K562 (cell line): ENCODE measurements at regions not wholly inside any gene's neighbourhood (a gene's known extent, or its start where the extent isn't known, plus 50 kb on each side); places are given as distances from the start of the nearest gene placed in this dataset.

Experiments
- ATAC-seq: fragments of 200-7000 bp; cut with Tn5 transposase; 3 replicates; pipeline ENCODE4 v1.9.1; 2020; ENCODE audit warnings: moderate library complexity
- BruUV-seq: library from RNA; stranded (reverse); fragments of 400-500 nt; replicated peaks from 2 replicates; lab custom pipeline; 2021; lab: Mats Ljungman, UMichigan
- CTCF ChIA-PET: fragments of 300-600 bp; formaldehyde crosslinking; extraction: SDS; loops from one replicate; lab custom pipeline; 2021; ENCODE audit warnings: low intra/inter-chr PET ratio; lab: Yijun Ruan, JAX
- POLR2A ChIA-PET: fragments of 300-600, 350-650 bp; sonication (Branson Sonifier 250); formaldehyde crosslinking; extraction: SDS; loops from one replicate; lab custom pipeline; 2021; ENCODE audit warnings: antibody characterized with exemption, inconsistent platforms; lab: Yijun Ruan, JAX
- DNase-seq, 4 experiments: peaks; one replicate each; pipeline versions ENCODE4 v3.0.0 to v3.0.0-alpha.2; 2011 to 2018; ENCODE audit warnings: low spot score in 3 of 4, mixed read lengths in 3 of 4; ENCODE audit errors: extremely low read depth in 1 of 4
- FAIRE-seq: peaks from 2 replicates; lab custom pipeline; 2011; peaks lifted over from hg19 to GRCh38; lab: Jason Lieb, UNC
- H2AFZ ChIP-seq: 2 replicates; pipeline ENCODE4 v1.6.0; 2011; ENCODE audit warnings: low read depth, low read length, control low read depth, inconsistent platforms
- H3K27ac ChIP-seq: fragments of 200-600 bp; 3 replicates; pipeline ENCODE4 v1.8.0; 2011; ENCODE audit warnings: low read depth, mild to moderate bottlenecking, control low read depth, inconsistent platforms, low read length, moderate library complexity, mixed read lengths; ENCODE audit errors: extremely low read depth
- H3K27me3 ChIP-seq, 2 experiments: fragments of 300-600 bp in 1 of 2; 2 replicates in 1 of 2; 3 replicates in 1 of 2; pipeline versions ENCODE4 v1.6.0 to v1.8.0; 2011; ENCODE audit warnings: inconsistent platforms in 2 of 2, low read length in 2 of 2, mild to moderate bottlenecking in 1 of 2, mixed read lengths in 1 of 2, moderate library complexity in 1 of 2; ENCODE audit not compliant: control insufficient read depth in 2 of 2, insufficient read depth in 2 of 2
- H3K36me3 ChIP-seq: fragments of 300-600 bp; 3 replicates; pipeline ENCODE4 v1.8.0; 2011; ENCODE audit warnings: mild to moderate bottlenecking, low read length, inconsistent platforms; ENCODE audit not compliant: control insufficient read depth, insufficient read depth
- H3K4me1 ChIP-seq, 2 experiments: fragments of 200-600 bp in 1 of 2; replicated peaks in 1 of 2; 2 replicates in 1 of 2; 3 replicates in 1 of 2; pipeline versions ENCODE4 v1.5.1 to v1.8.0; 2011; ENCODE audit warnings: inconsistent platforms in 2 of 2, low read length in 2 of 2, mild to moderate bottlenecking in 1 of 2, mixed read lengths in 1 of 2, moderate library complexity in 1 of 2; ENCODE audit not compliant: control insufficient read depth in 2 of 2, insufficient read depth in 2 of 2
- H3K4me2 ChIP-seq: 2 replicates; pipeline ENCODE4 v1.6.1; 2011; ENCODE audit warnings: low read length, control low read depth, inconsistent platforms, mixed read lengths; ENCODE audit not compliant: insufficient read depth
- H3K4me3 ChIP-seq: fragments of 200-600 bp; sonication (generic), shearing (Covaris generic); 2 replicates; pipeline ENCODE4 v1.5.1; 2016; ENCODE audit warnings: control low read depth, inconsistent platforms
- H3K79me2 ChIP-seq: fragments of 200-600 bp; 3 replicates; pipeline ENCODE4 v1.8.0; 2011; ENCODE audit warnings: low read length, inconsistent platforms; ENCODE audit not compliant: control insufficient read depth, insufficient read depth
- H3K9ac ChIP-seq, 2 experiments: 2 replicates each; pipeline versions ENCODE4 v1.6.0 to v1.6.1; 2011; ENCODE audit warnings: low read depth in 2 of 2, low read length in 2 of 2, control low read depth in 1 of 2, inconsistent platforms in 1 of 2, mild to moderate bottlenecking in 1 of 2, mixed read lengths in 1 of 2; ENCODE audit not compliant: insufficient read depth in 1 of 2
- H3K9me1 ChIP-seq: one replicate; pipeline ENCODE4 v1.6.0; 2011; ENCODE audit warnings: inconsistent platforms, mild to moderate bottlenecking, low read length, moderate library complexity; ENCODE audit not compliant: control insufficient read depth, insufficient read depth
- H3K9me3 ChIP-seq: replicated peaks from 2 replicates; pipeline ENCODE4 v1.5.1; 2011; ENCODE audit warnings: low read depth, low read length, inconsistent platforms; ENCODE audit not compliant: control insufficient read depth, insufficient read depth
- H4K20me1 ChIP-seq: replicated peaks from 2 replicates; pipeline ENCODE4 v1.6.1; 2011; ENCODE audit warnings: low read length, inconsistent platforms, mixed read lengths; ENCODE audit not compliant: control insufficient read depth, insufficient read depth
- MAZ ChIP-seq, 2 experiments: fragments of 450-650 bp in 1 of 2; sonication (generic) in 1 of 2; formaldehyde crosslinking; IDR thresholded peaks in 1 of 2; conservative IDR thresholded peaks in 1 of 2; 2 replicates each; pipeline versions ENCODE4 v1.4.0 to v1.5.0; 2020; ENCODE audit warnings: mild to moderate bottlenecking in 1 of 2, missing genetic modification reagents in 1 of 2
- USF2 ChIP-seq: sonication (generic); formaldehyde crosslinking; IDR thresholded peaks from 2 replicates; pipeline ENCODE4 v1.5.0; 2020; ENCODE audit warnings: missing genetic modification reagents
- ZNF24 ChIP-seq: fragments of 450-650 bp; IDR thresholded peaks from 2 replicates; pipeline ENCODE4 v1.6.1; 2016
- ZZZ3 ChIP-seq: fragments of 450-650 bp; IDR thresholded peaks from 2 replicates; pipeline ENCODE4 v1.6.1; 2016; ENCODE audit warnings: antibody characterized with exemption, mild to moderate bottlenecking, moderate library complexity
- WGBS: fragments of 100-300 bp; shearing (Covaris generic); methylation state at CpG from one replicate; pipeline ENCODE4 v1.1.6; 2016; ENCODE audit warnings: low coverage, mixed read lengths; ENCODE audit not compliant: insufficient coverage; ENCODE audit errors: missing lambda C conversion rate; 5-methylcytosine and 5-hydroxymethylcytosine counted together
- in situ Hi-C: fragments of 300-500 bp; cut with MboI; formaldehyde crosslinking; loops from 4 replicates; pipeline ENCODE4 v1.15.0; 2018; ENCODE audit warnings: inconsistent platforms, mixed read lengths
- intact Hi-C: fragments of 100-400 bp; cut with micrococcal nuclease; formaldehyde crosslinking; loops from 2 replicates; pipeline ENCODE4 v1.14.2; 2022
- TF ChIP-seq, protein P1 (sequence below), 2 experiments: fragments of 450-650 bp in 1 of 2; sonication (generic) in 1 of 2; formaldehyde crosslinking in 1 of 2; IDR thresholded peaks in 1 of 2; conservative IDR thresholded peaks in 1 of 2; 2 replicates each; pipeline versions ENCODE4 v1.6.1 to v1.8.1; 2016 to 2023; ENCODE audit warnings: mild to moderate bottlenecking in 2 of 2, moderate library complexity in 2 of 2, inconsistent platforms in 1 of 2, missing genetic modification reagents in 1 of 2

- no peaks in the 10 kb centered on the region; the same call in 1 of the 2 replicates for H4K20me1 ChIP-seq
- POLR2A ChIA-PET, result interaction anchor here (0.6 kb wide), 1 partner anchor 10 kb away, joined by 4 read pairs; no protein-coding TSS in a partner anchor
- no peak overlapping the region for H3K4me3 ChIP-seq
- WGBS, result 0% methylated on average over 1 of the region's 1 CpG
- H2AFZ ChIP-seq, result no peak overlapping the region
- no peak for DNase-seq
- H3K9ac ChIP-seq, result no peak overlapping the region
- no peak overlapping the region for H3K4me2 ChIP-seq
- ATAC-seq, result no peak
- intact Hi-C loops (no loop called here), in situ Hi-C loops (no loop called here)
- no peaks in the 10 kb centered on the region for H3K4me1 ChIP-seq
- no peaks in the 10 kb centered on the region for H3K79me2 ChIP-seq
- FAIRE-seq, result no peak
- H3K9me1 ChIP-seq, result no peaks in the 10 kb centered on the region
- CTCF ChIA-PET, result no interaction called here
- H3K36me3 ChIP-seq, result no peaks in the 10 kb centered on the region
- no peaks in the 10 kb centered on the region for H3K9me3 ChIP-seq
- H3K27me3 ChIP-seq, result peaks cover 11 to 27% of the 10 kb centered on the region in 2 experiments; a peak in 4 of 5 replicates
- TF ChIP-seq, protein P1, sequence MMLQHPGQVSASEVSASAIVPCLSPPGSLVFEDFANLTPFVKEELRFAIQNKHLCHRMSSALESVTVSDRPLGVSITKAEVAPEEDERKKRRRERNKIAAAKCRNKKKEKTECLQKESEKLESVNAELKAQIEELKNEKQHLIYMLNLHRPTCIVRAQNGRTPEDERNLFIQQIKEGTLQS (IDR thresholded peaks at IDR 0.05), result no peak
- TF ChIP-seq, protein P1 (CRISPR knock-in tag; conservative IDR thresholded peaks at IDR 0.05), result no peak
- TF ChIP-seq ZZZ3, result no peak
- TF ChIP-seq USF2 (CRISPR knock-in tag), result no peak
- no peak for TF ChIP-seq ZNF24
- TF ChIP-seq MAZ (CRISPR knock-in tag; conservative IDR thresholded peaks at IDR 0.05 in 1 of 2, IDR thresholded peaks at IDR 0.05 in 1 of 2), result no peak
- BruUV-seq, result no TSS peak
- H3K27ac ChIP-seq, result no peak overlapping the region
Observed at GRCh38 chr15:69556344-69556743, 103.7 kb downstream of the RPLP1 start.
